NCI-H2107 treated with DMSO at 0.1 percent for 48 hours (cell line): ENCODE measurements at regions not wholly inside any gene's neighbourhood (a gene's known extent, or its start where the extent isn't known, plus 50 kb on each side); places are given as distances from the start of the nearest gene placed in this dataset.
"Not testable (repeated sequence)": the region's sequence is repeated elsewhere in the genome, so short reads cannot be mapped to it uniquely, and the experiment has no call there.

Experiments
- DNase-seq: peaks from one replicate; lab custom pipeline; 2025; ENCODE audit not compliant: unreplicated experiment; lab: John Stamatoyannopoulos, UW

GRCh38 chr4:151459375-151459774, 50.4 kb downstream of the FHIP1A start:
- DNase-seq: no peak

GRCh38 chr4:151460434-151460833, 51.5 kb downstream of the FHIP1A start:
- no peak for DNase-seq

- no peak for DNase-seq
Observed at GRCh38 chr4:151462554-151462953, 53.6 kb downstream of the FHIP1A start.

GRCh38 chr4:151468715-151469696, 60.0 kb downstream of the FHIP1A start:
- DNase-seq: no peak

GRCh38 chr4:151469970-151470369, 61.0 kb downstream of the FHIP1A start:
- DNase-seq: no peak

- DNase-seq: no peak
Observed at GRCh38 chr4:151471728-151472127, 62.8 kb downstream of the FHIP1A start.

GRCh38 chr4:151472297-151472696, 63.3 kb downstream of the FHIP1A start:
- no peak for DNase-seq

- DNase-seq: no peak
Observed at GRCh38 chr4:151472711-151473110, 63.7 kb downstream of the FHIP1A start.

GRCh38 chr4:151473521-151474097, 64.6 kb downstream of the FHIP1A start:
- DNase-seq: no peak

GRCh38 chr4:151475035-151475714, 66.2 kb downstream of the FHIP1A start:
- DNase-seq: no peak

GRCh38 chr4:151481813-151482212, 72.8 kb downstream of the FHIP1A start:
- DNase-seq: no peak

- DNase-seq: no peak
Observed at GRCh38 chr4:151484396-151485102, 75.6 kb downstream of the FHIP1A start.

GRCh38 chr4:151485541-151486131, 76.7 kb downstream of the FHIP1A start:
- DNase-seq: no peak

- DNase-seq: no peak
Observed at GRCh38 chr4:151486168-151486567, 77.2 kb downstream of the FHIP1A start.

GRCh38 chr4:151488968-151489367, 80.0 kb downstream of the FHIP1A start:
- no peak for DNase-seq

GRCh38 chr4:151489462-151490203, 80.7 kb downstream of the FHIP1A start:
- DNase-seq: no peak

GRCh38 chr4:151495612-151496011, 86.6 kb downstream of the FHIP1A start:
- DNase-seq: not testable (repeated sequence)

GRCh38 chr4:151511548-151511947, 102.6 kb downstream of the FHIP1A start:
- not testable (repeated sequence) for DNase-seq

GRCh38 chr4:151517896-151518295, 108.9 kb downstream of the FHIP1A start:
- DNase-seq: no peak

GRCh38 chr4:151518359-151518758, 109.4 kb downstream of the FHIP1A start:
- no peak for DNase-seq
